GM12878 (cell line): ENCODE measurements at regions not wholly inside any gene's neighbourhood (a gene's known extent, or its start where the extent isn't known, plus 50 kb on each side); places are given as distances from the start of the nearest gene placed in this dataset.
A peak's percentile ranks its signal among the peaks of the same experiment; 100 is the strongest.

Source experiments
- ATAC-seq: fragments of 200-7000 bp; cut with Tn5 transposase; 3 replicates; pipeline ENCODE4 v1.9.1; 2020; ENCODE audit warnings: mild to moderate bottlenecking, moderate library complexity
- BruUV-seq: library from RNA; stranded (reverse); fragments of 400-500 nt; replicated peaks from 2 replicates; lab custom pipeline; 2021; lab: Mats Ljungman, UMichigan
- CTCF ChIA-PET: fragments of 300-600 bp; sonication (Branson Sonifier 250); formaldehyde crosslinking; extraction: SDS; loops from one replicate; lab custom pipeline; 2021; ENCODE audit warnings: inconsistent platforms; lab: Yijun Ruan, JAX
- POLR2A ChIA-PET: fragments of 350-600 bp; formaldehyde crosslinking; extraction: SDS; loops from one replicate; lab custom pipeline; 2021; ENCODE audit warnings: inconsistent platforms; lab: Charles Lee
- RAD21 ChIA-PET: fragments of 300-600 bp; sonication (Branson Sonifier 250); formaldehyde crosslinking; loops from one replicate; lab custom pipeline; 2023; ENCODE audit warnings: antibody characterized with exemption; ENCODE audit not compliant: unreplicated experiment; lab: Charles Lee
- SMC1A ChIA-PET: fragments of 300-600 bp; sonication (Branson Sonifier 250); formaldehyde crosslinking; loops from one replicate; lab custom pipeline; 2023; ENCODE audit not compliant: unreplicated experiment, uncharacterized antibody; lab: Charles Lee
- DNase-seq: peaks from one replicate; pipeline ENCODE4 v3.0.0-alpha.2; 2011; ENCODE audit warnings: low read depth, low spot score
- FAIRE-seq: peaks from 3 replicates; lab custom pipeline; 2011; peaks lifted over from hg19 to GRCh38; lab: Jason Lieb, UNC
- H2AFZ ChIP-seq: 2 replicates; pipeline ENCODE4 v1.6.0; 2011; ENCODE audit warnings: low read depth, low read length, control low read depth; ENCODE audit not compliant: control insufficient read depth
- H3K27ac ChIP-seq: 2 replicates; pipeline ENCODE4 v1.5.1; 2011; ENCODE audit warnings: control low read depth; ENCODE audit not compliant: control insufficient read depth, insufficient read depth
- H3K27me3 ChIP-seq, 2 experiments: replicated peaks in 1 of 2; 2 replicates each; pipeline versions ENCODE4 v1.6.0 to v1.6.1; 2011; ENCODE audit warnings: low read length in 1 of 2; ENCODE audit not compliant: control insufficient read depth in 2 of 2, insufficient read depth in 2 of 2
- H3K36me3 ChIP-seq, 2 experiments: 2 replicates each; pipeline ENCODE4 v1.5.1; 2011; ENCODE audit warnings: low read length in 1 of 2; ENCODE audit not compliant: control insufficient read depth in 2 of 2, insufficient read depth in 2 of 2
- H3K4me1 ChIP-seq: 2 replicates; pipeline ENCODE4 v1.6.1; 2011; ENCODE audit warnings: mild to moderate bottlenecking, low read length, moderate library complexity, mixed read lengths; ENCODE audit not compliant: control insufficient read depth, insufficient read depth
- H3K4me2 ChIP-seq: 2 replicates; pipeline ENCODE4 v1.6.0; 2011; ENCODE audit warnings: control low read depth; ENCODE audit not compliant: control insufficient read depth, insufficient read depth
- H3K4me3 ChIP-seq: fragments of 200-600 bp; sonication (generic); 2 replicates; pipeline ENCODE4 v1.5.1; 2016
- H3K79me2 ChIP-seq: 2 replicates; pipeline ENCODE4 v1.6.0; 2011; ENCODE audit warnings: low read length; ENCODE audit not compliant: control insufficient read depth, insufficient read depth
- H3K9ac ChIP-seq: 2 replicates; pipeline ENCODE4 v1.8.0; 2011; ENCODE audit warnings: low read length, control low read depth, mixed read lengths; ENCODE audit not compliant: control insufficient read depth, insufficient read depth
- H3K9me3 ChIP-seq: replicated peaks from 3 replicates; pipeline ENCODE4 v1.5.1; 2011; ENCODE audit warnings: mild to moderate bottlenecking, low read length; ENCODE audit not compliant: control insufficient read depth, insufficient read depth
- H4K20me1 ChIP-seq: 2 replicates; pipeline ENCODE4 v1.6.0; 2011; ENCODE audit not compliant: control insufficient read depth, insufficient read depth
- ASH2L ChIP-seq: fragments of 300-600, 200-600 bp; sonication (generic); IDR thresholded peaks from 2 replicates; pipeline ENCODE4 v1.6.1; 2017; ENCODE audit warnings: low read depth, mild to moderate bottlenecking, borderline replicate concordance
- HCFC1 ChIP-seq: fragments of 150-350 bp; IDR thresholded peaks from 2 replicates; pipeline ENCODE4 v1.6.1; 2014; ENCODE audit warnings: low read length
- HDAC2 ChIP-seq: fragments of 200-600 bp; sonication (generic); IDR thresholded peaks from 2 replicates; pipeline ENCODE4 v1.6.1; 2017
- KDM1A ChIP-seq: fragments of 200-600 bp; sonication (generic); IDR thresholded peaks from 2 replicates; pipeline ENCODE4 v1.6.1; 2016; ENCODE audit warnings: borderline replicate concordance
- PAX5 ChIP-seq: IDR thresholded peaks from 2 replicates; pipeline ENCODE4 v1.6.1; 2011; ENCODE audit warnings: low read depth, low read length, borderline replicate concordance
- SIX5 ChIP-seq: IDR thresholded peaks from 2 replicates; pipeline ENCODE4 v1.6.1; 2011; ENCODE audit warnings: mild to moderate bottlenecking, low read depth, low read length, moderate library complexity; ENCODE audit not compliant: severe bottlenecking
- SRF ChIP-seq, 2 experiments: IDR thresholded peaks; 2 replicates each; pipeline ENCODE4 v1.6.1; 2011; ENCODE audit warnings: low read depth in 2 of 2, low read length in 2 of 2, mild to moderate bottlenecking in 1 of 2, moderate library complexity in 1 of 2
- ZZZ3 ChIP-seq: IDR thresholded peaks from 2 replicates; pipeline ENCODE4 v1.6.1; 2011; ENCODE audit warnings: low read depth; ENCODE audit not compliant: control insufficient read depth, insufficient read length
- WGBS: methylation state at CpG from one replicate; pipeline ENCODE4 v1.1.6; 2016; ENCODE audit warnings: low lambda C conversion rate; ENCODE audit not compliant: insufficient replicate concordance, insufficient coverage; ENCODE audit errors: missing lambda C conversion rate; 5-methylcytosine and 5-hydroxymethylcytosine counted together
- in situ Hi-C: fragments of 300-500 bp; cut with MboI; formaldehyde crosslinking; loops from 9 replicates; pipeline ENCODE4 v1.14.3; 2018; ENCODE audit warnings: mixed read lengths
- intact Hi-C: fragments of 100-400 bp; cut with micrococcal nuclease; formaldehyde crosslinking; loops from one replicate; pipeline ENCODE4 v1.14.2; 2022; ENCODE audit not compliant: unreplicated experiment
- TF ChIP-seq, protein P1 (sequence below): IDR thresholded peaks from 2 replicates; pipeline ENCODE4 v1.6.1; 2011; ENCODE audit warnings: borderline replicate concordance, low read depth, mild to moderate bottlenecking, moderate library complexity, mixed read lengths, low read length; ENCODE audit not compliant: insufficient read depth; ENCODE audit errors: extremely low read length
- TF ChIP-seq, protein P2 (sequence below): IDR thresholded peaks from 2 replicates; pipeline ENCODE4 v1.6.1; 2011; ENCODE audit warnings: low read depth, mild to moderate bottlenecking, low read length, moderate library complexity, borderline replicate concordance; ENCODE audit errors: extremely low read depth

DNA sequence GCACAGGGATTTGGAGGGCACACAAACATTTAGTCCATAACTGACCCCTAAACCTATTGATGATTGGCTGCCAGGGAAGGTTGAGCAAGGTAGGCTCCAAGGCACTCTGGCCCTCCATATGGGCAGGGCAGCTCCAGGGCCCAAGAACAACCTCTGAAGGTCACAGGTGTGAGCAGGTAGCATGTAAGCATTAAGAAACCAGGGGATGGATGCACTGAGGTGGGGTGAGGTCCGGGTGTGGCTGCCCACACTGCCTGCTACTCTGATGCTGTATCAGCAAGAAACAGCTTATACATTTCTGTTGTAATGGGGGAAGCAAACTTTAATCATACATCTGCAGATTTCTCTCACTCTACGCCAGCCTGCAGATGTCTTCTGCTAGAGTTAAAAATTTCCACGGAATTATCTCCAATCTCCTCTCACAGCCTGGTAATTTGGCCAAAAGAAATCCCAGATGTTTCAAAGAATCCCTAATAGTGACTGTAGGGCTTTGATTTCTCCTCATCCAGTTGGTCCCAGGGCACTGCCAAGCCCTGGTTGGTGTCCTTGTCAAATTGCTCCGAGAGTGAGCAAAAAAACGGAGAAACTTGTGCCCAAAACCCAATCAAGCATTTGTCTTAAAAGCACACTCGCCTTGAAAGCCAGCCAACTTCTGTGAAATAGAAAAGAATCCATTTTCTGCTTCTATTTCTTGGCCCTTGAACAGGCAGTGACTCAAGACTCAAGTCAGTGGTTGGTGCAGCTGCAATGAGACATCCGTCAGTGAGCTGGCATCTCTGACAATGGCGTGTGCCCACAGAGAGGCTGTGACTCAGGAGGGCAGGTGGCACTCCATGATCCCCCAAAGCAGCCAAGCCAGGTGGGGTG is 72.5 kb upstream of the MRI1 start:
- ChIA-PET POLR2A (no interaction called here), CTCF (no interaction called here), SMC1A (no interaction called here), RAD21 (no interaction called here)
- intact Hi-C loops (no loop called here), in situ Hi-C loops (no loop called here)
- 17% methylated on average over 8 of the region's 8 CpGs for WGBS
- Histone ChIP-seq H3K4me3 (no peak overlapping the region), H3K79me2 (no peaks in the 10 kb centered on the region), H3K9ac (no peak overlapping the region), H3K36me3 (no peaks in the 10 kb centered on the region), H3K27ac (no peak overlapping the region), H3K4me2 (no peak overlapping the region), H4K20me1 (no peaks in the 10 kb centered on the region), H2AFZ (no peak overlapping the region), H3K4me1 (no peaks in the 10 kb centered on the region), H3K27me3 (peaks cover 0 to 2% of the 10 kb centered on the region in 2 experiments; a peak in 1 of 4 replicates), H3K9me3 (no peaks in the 10 kb centered on the region; the same call in 2 of the 3 replicates)
- TF ChIP-seq ZZZ3: no peak
- TF ChIP-seq PAX5: no peak
- no peak for TF ChIP-seq SRF (IDR thresholded peaks at IDR 0.05; ENCODE audit: low read depth in 2 of 2, low read length in 2 of 2)
- TF ChIP-seq HDAC2: no peak
- BruUV-seq: no TSS peak
- no peak for FAIRE-seq
- no peak for DNase-seq
- no peak for ATAC-seq

DNA sequence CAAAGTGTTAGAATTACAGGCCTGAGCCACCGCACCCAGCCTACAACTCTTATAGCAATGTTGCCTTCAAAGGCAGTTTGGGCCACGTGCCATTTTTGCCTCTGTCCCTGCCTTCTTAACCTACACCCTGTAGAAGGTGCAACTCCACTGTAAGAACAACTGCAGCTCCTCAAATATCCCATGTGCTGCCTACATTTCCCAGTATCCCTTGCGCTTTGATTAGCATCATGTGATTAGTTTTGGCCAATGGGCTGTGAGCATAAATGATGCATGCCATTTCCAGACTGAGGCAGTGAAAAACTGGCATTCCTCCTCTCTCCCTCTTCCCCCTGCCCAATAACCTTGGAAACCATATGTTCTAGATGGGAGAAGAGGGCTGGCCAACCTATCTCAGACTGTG is 75.2 kb upstream of the MRI1 start:
- H3K4me2 ChIP-seq: no peak overlapping the region
- peaks cover 0 to 2% of the 10 kb centered on the region in 2 experiments; a peak in 1 of 4 replicates for H3K27me3 ChIP-seq
- 43% methylated on average over 3 of the region's 3 CpGs for WGBS
- H2AFZ ChIP-seq: no peak overlapping the region
- DNase-seq (peak; percentile 19), FAIRE-seq (no peak), ATAC-seq (no peak)
- H3K36me3 ChIP-seq: no peaks in the 10 kb centered on the region
- intact Hi-C loops (no loop called here), in situ Hi-C loops (no loop called here)
- no TSS peak for BruUV-seq
- H3K79me2 ChIP-seq: no peaks in the 10 kb centered on the region
- ChIA-PET CTCF (no interaction called here), POLR2A (no interaction called here), RAD21 (no interaction called here), SMC1A (no interaction called here)
- H3K9me3 ChIP-seq: no peaks in the 10 kb centered on the region; the same call in 2 of the 3 replicates
- TF ChIP-seq ASH2L (no peak), HCFC1 (peak; percentile 44), SIX5 (peak; percentile 54), KDM1A (no peak)
- TF ChIP-seq, protein P1, sequence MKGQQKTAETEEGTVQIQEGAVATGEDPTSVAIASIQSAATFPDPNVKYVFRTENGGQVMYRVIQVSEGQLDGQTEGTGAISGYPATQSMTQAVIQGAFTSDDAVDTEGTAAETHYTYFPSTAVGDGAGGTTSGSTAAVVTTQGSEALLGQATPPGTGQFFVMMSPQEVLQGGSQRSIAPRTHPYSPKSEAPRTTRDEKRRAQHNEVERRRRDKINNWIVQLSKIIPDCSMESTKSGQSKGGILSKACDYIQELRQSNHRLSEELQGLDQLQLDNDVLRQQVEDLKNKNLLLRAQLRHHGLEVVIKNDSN: peak; percentile 62
- TF ChIP-seq, protein P2, sequence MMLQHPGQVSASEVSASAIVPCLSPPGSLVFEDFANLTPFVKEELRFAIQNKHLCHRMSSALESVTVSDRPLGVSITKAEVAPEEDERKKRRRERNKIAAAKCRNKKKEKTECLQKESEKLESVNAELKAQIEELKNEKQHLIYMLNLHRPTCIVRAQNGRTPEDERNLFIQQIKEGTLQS: peak; percentile 43; the same call in 1 of the 2 replicates
- H3K4me1 ChIP-seq: no peaks in the 10 kb centered on the region
- H3K27ac ChIP-seq: no peak overlapping the region
- no peaks in the 10 kb centered on the region for H4K20me1 ChIP-seq
- no peak overlapping the region for H3K9ac ChIP-seq
- H3K4me3 ChIP-seq: no peak overlapping the region
